Ovary (tissue), 7 donors: ENCODE measurements at regions not wholly inside any gene's neighbourhood (a gene's known extent, or its start where the extent isn't known, plus 50 kb on each side); places are given as distances from the start of the nearest gene placed in this dataset.

Source experiments
- DNase-seq, 5 donors: peaks; one replicate each; pipeline ENCODE4 v3.0.0-alpha.2; 2019 to 2020
- H3K27ac ChIP-seq, 2 donors: fragments of 200-600 bp; one replicate each; pipeline versions ENCODE4 v1.5.1 to v1.8.0; 2019 to 2022
- H3K27me3 ChIP-seq: fragments of 200-600 bp; one replicate; pipeline ENCODE4 v1.8.0; 2022
- H3K36me3 ChIP-seq: fragments of 200-600 bp; sonication (generic); one replicate; pipeline ENCODE4 v1.5.1; 2019
- H3K4me1 ChIP-seq: one replicate; pipeline ENCODE4 v1.8.1; 2013; ENCODE audit warnings: mild to moderate bottlenecking, moderate library complexity; ENCODE audit not compliant: insufficient read depth
- H3K4me3 ChIP-seq: fragments of 200-600 bp; sonication (generic); one replicate; pipeline ENCODE4 v1.5.1; 2017
- H3K9me3 ChIP-seq, 2 donors: fragments of 200-600 bp in 1 of 2; sonication (generic) in 1 of 2; one replicate each; pipeline versions ENCODE4 v1.5.1 to v1.8.1; 2013 to 2019; ENCODE audit warnings: mild to moderate bottlenecking in 1 of 2, moderate library complexity in 1 of 2
- EP300 ChIP-seq: sonication (generic); formaldehyde crosslinking; IDR thresholded peaks from one replicate; pipeline ENCODE4 v1.6.1; 2017; ENCODE audit warnings: antibody characterized with exemption
- POLR2A ChIP-seq: fragments of 450-650 bp; IDR thresholded peaks from one replicate; pipeline ENCODE4 v1.6.1; 2017; ENCODE audit warnings: antibody characterized with exemption, mild to moderate bottlenecking, moderate library complexity
- WGBS, 3 donors: extraction: QIAGEN DNeasy Blood & Tissue Kit in 1 of 3; methylation state at CpG; one replicate each; pipeline versions ENCODE4 v1.1.5 to v1.1.7; 2013 to 2017; 5-methylcytosine and 5-hydroxymethylcytosine counted together
- intact Hi-C, 4 donors: fragments of 100-400 bp; cut with DNase I; formaldehyde crosslinking; loops; one replicate each; pipeline versions ENCODE4 v1.11.0 to v1.15.1; 2022 to 2023
- TF ChIP-seq, protein P1 (sequence below), 3 donors: fragments of 450-650 bp in 2 of 3; fragments of 200-600 bp in 1 of 3; IDR thresholded peaks; one replicate each; pipeline versions ENCODE4 v1.5.1 to v1.8.0; 2016 to 2022; ENCODE audit warnings: antibody characterized with exemption in 3 of 3, mild to moderate bottlenecking in 1 of 3
- donor health status: DM: no; HTN: no; CAD: no; lungs with moderate emphysema.
- donor health status: DM: no; HTN: no; CAD: no.
- donor health status: Bipolar disorder and iron deficiency.
- donor health status: DM: no; HTN: no; CAD: no.
- donor health status: DM: yes; HTN: yes; CAD: no.

DNA sequence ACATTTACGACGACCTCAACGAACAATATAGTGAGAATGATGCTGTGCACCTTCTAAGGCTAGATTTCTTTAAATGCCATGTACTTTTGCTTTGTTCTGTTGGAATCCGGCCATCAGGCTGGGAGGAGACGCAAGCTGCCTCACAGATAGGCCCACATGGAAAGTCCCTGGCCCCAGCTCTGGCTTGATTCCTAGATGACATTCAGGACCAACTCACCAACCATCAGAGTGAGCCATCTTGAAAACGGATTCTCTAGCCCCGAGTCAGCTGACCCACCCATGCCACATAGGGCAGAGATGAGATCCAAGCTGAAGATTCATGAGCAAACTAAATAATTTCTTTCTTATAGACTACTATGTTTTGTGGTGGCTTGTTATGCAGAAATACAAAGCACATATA, 164.4 kb downstream of the ZNF281 start:
- H3K27me3 ChIP-seq = no peaks in the 10 kb centered on the region
- no peaks in the 10 kb centered on the region for H3K9me3 ChIP-seq
- H3K36me3 ChIP-seq = no peaks in the 10 kb centered on the region
- intact Hi-C loops = no loop called here
- DNase-seq = no peak
- 67 to 77% (median 71%) methylated on average over 7 of the region's 7 CpGs for WGBS, 3 donors
- TF ChIP-seq EP300 (no peak), POLR2A (no peak)
- TF ChIP-seq, protein P1, sequence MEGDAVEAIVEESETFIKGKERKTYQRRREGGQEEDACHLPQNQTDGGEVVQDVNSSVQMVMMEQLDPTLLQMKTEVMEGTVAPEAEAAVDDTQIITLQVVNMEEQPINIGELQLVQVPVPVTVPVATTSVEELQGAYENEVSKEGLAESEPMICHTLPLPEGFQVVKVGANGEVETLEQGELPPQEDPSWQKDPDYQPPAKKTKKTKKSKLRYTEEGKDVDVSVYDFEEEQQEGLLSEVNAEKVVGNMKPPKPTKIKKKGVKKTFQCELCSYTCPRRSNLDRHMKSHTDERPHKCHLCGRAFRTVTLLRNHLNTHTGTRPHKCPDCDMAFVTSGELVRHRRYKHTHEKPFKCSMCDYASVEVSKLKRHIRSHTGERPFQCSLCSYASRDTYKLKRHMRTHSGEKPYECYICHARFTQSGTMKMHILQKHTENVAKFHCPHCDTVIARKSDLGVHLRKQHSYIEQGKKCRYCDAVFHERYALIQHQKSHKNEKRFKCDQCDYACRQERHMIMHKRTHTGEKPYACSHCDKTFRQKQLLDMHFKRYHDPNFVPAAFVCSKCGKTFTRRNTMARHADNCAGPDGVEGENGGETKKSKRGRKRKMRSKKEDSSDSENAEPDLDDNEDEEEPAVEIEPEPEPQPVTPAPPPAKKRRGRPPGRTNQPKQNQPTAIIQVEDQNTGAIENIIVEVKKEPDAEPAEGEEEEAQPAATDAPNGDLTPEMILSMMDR (IDR thresholded peaks at IDR 0.05) = no peak
- no peaks in the 10 kb centered on the region for H3K4me1 ChIP-seq
- H3K4me3 ChIP-seq = no peak overlapping the region
- H3K27ac ChIP-seq = no peak overlapping the region

DNA sequence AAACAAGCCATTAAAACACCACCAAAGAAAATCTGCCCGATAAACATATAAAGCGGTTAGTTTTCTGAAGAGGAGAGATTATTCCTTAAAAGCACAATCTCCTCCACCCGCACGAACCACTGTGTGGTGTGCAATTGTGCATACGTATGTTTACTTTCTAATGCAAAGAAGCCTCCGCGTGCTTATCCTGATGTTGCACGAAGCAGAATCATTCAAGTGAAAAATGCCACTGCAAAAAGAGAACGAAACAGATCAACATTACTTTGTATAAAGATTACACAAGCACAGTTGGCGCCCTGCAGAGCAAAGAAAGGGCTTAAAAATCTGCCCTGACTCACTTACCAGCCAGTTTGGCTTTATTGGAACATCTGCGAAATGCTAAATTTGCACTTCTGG, 166.8 kb downstream of the ZNF281 start:
- TF ChIP-seq POLR2A = no peak
- no peak for TF ChIP-seq EP300
- TF ChIP-seq, protein P1 (IDR thresholded peaks at IDR 0.05) = no peak
- Histone ChIP-seq H3K27me3 (no peaks in the 10 kb centered on the region), H3K9me3 (no peaks in the 10 kb centered on the region), H3K4me1 (no peaks in the 10 kb centered on the region), H3K36me3 (no peaks in the 10 kb centered on the region), H3K27ac (no peak overlapping the region), H3K4me3 (no peak overlapping the region)
- no peak for DNase-seq
- 27 to 48% (median 35%) methylated on average over 11 of the region's 11 CpGs for WGBS, 3 donors
- intact Hi-C loops = no loop called here

DNA sequence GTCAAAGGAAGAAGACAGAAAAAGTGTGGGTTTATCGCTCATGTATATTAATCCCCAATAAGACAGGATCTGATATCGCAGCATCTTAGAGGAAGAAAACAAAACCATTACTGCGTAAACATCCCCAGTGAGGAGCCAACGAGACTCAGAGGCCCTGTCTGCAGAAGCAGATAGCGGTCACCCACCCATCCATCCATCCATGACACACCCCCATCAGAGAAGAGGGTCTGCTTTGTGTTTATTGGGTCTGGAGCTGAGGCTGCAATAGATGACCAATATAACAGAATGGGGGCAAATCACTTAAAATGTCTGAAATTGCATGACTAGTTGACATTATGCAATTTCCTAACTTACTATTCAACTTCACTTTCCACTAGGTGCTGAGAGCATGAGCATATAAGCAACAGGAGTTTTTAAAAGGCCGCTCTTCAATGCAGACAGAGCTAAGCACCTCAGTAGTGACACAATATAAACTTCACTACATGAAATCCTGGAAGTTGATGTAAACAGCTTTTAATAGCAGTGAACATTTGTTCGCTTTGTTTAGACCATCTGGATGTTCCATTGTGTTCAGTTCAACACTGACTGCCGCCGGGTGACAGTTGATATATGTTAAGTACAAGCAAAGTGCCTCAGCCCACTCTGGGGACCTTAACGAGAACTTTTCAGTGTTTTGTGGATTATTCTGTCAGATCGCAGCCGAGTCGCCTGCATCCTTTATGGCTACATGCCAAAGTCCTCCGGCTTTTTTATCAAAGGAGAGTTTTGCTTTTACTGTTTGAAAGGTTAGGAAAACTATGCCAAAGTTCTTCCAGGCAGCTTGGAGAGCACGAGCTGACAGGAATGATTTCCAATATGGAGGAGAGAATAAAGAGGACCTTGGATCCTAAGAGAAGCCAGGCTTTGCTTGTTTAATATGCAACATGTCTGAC, 167.5 kb downstream of the ZNF281 start:
- 36 to 38% (median 38%) methylated on average over 15 of the region's 15 CpGs for WGBS, 3 donors
- H3K27ac ChIP-seq = no peak overlapping the region

DNA sequence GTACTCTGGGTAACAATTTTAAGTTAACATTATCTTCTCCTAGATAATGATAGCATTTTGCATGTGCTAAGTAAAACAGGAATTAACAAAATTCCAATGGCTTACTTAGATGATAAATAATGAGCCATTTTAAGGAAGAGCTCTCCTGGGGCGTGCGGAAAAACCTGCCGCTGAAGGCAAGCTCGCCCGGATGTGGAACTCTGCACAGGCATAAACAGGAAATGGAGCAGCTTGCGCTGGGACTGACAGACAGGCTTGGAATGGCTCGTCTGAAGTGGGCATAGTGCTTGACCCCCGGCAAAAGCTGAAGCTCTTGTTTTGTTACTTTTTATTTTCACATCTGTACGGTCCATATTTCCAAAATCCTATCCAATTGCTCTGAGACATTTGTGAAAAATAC, 169.2 kb downstream of the ZNF281 start:
- no peak for TF ChIP-seq EP300
- no peak for TF ChIP-seq POLR2A
- TF ChIP-seq, protein P1 (IDR thresholded peaks at IDR 0.05) = no peak
- Histone ChIP-seq H3K4me1 (no peaks in the 10 kb centered on the region), H3K36me3 (no peaks in the 10 kb centered on the region), H3K9me3 (no peaks in the 10 kb centered on the region), H3K27ac (no peak overlapping the region), H3K4me3 (no peak overlapping the region), H3K27me3 (no peaks in the 10 kb centered on the region)
- WGBS, 3 donors = 61 to 65% (median 62%) methylated on average over 9 of the region's 9 CpGs
- intact Hi-C loops = no loop called here
- no peak for DNase-seq

More for the DNA sequence above, 167.5 kb downstream of the ZNF281 start:
- no peaks in the 10 kb centered on the region for H3K4me1 ChIP-seq
- H3K4me3 ChIP-seq = no peak overlapping the region
- TF ChIP-seq EP300 = no peak
- TF ChIP-seq, protein P1 (IDR thresholded peaks at IDR 0.05) = no peak
- TF ChIP-seq POLR2A = no peak
- no peak for DNase-seq
- intact Hi-C loops = no loop called here
- no peaks in the 10 kb centered on the region for H3K36me3 ChIP-seq
- no peaks in the 10 kb centered on the region for H3K27me3 ChIP-seq
- H3K9me3 ChIP-seq = no peaks in the 10 kb centered on the region
